Transverse colon (tissue), 4 donors: ENCODE measurements at regions not wholly inside any gene's neighbourhood (a gene's known extent, or its start where the extent isn't known, plus 50 kb on each side); places are given as distances from the start of the nearest gene placed in this dataset.

Experiments
- POLR2AphosphoS5 ChIP-seq, 3 donors: sonication (generic); formaldehyde crosslinking; IDR thresholded peaks; one replicate each; pipeline ENCODE4 v1.6.1; 2016; ENCODE audit warnings: antibody characterized with exemption in 3 of 3
- TF ChIP-seq, protein P1 (sequence below), 5 experiments: fragments of 200-600 bp in 3 of 5; fragments of 450-650 bp in 2 of 5; sonication (generic) in 3 of 5; IDR thresholded peaks; 1 replicate in 2 of 5; 2 replicates in 3 of 5; pipeline ENCODE4 v1.5.1; 2016 to 2017; ENCODE audit warnings: antibody characterized with exemption in 5 of 5, inconsistent platforms in 3 of 5, mild to moderate bottlenecking in 2 of 5, moderate library complexity in 1 of 5

DNA sequence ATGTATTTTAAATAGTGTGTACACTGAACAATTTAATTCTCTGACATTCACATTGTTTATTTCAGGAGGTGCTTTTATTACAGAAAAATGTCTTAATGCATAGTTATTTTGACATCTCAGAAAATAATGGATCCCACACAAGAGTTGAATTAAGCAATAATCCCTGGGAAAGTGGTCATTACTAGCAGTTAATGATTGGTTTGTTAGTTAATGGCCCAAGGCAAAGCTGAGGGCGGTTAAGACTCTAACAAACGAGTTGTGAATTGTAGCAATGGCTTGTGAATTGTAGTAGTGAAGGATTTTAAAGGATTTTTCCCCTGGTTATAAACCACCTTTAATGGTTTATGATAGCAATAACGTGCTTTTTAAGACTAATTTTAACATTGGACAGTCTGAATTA is 1316.0 kb upstream of the GJE1 start:
- TF ChIP-seq POLR2AphosphoS5 (IDR thresholded peaks at IDR 0.05), result no peak
- TF ChIP-seq, protein P1, sequence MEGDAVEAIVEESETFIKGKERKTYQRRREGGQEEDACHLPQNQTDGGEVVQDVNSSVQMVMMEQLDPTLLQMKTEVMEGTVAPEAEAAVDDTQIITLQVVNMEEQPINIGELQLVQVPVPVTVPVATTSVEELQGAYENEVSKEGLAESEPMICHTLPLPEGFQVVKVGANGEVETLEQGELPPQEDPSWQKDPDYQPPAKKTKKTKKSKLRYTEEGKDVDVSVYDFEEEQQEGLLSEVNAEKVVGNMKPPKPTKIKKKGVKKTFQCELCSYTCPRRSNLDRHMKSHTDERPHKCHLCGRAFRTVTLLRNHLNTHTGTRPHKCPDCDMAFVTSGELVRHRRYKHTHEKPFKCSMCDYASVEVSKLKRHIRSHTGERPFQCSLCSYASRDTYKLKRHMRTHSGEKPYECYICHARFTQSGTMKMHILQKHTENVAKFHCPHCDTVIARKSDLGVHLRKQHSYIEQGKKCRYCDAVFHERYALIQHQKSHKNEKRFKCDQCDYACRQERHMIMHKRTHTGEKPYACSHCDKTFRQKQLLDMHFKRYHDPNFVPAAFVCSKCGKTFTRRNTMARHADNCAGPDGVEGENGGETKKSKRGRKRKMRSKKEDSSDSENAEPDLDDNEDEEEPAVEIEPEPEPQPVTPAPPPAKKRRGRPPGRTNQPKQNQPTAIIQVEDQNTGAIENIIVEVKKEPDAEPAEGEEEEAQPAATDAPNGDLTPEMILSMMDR (IDR thresholded peaks at IDR 0.05), result no peak
